T-cell (primary cell): ENCODE measurements at regions not wholly inside any gene's neighbourhood (a gene's known extent, or its start where the extent isn't known, plus 50 kb on each side); places are given as distances from the start of the nearest gene placed in this dataset.

Experiments used
- ATAC-seq, 4 experiments: fragments of 200-7000 bp in 3 of 4; fragments of 150-1000 bp in 1 of 4; cut with Tn5 transposase; replicated peaks in 1 of 4; 1 replicate in 3 of 4; 2 replicates in 1 of 4; pipeline ENCODE4 v1.10.0; 2021; ENCODE audit warnings: moderate library complexity in 3 of 4, mild to moderate bottlenecking in 2 of 4, moderate number of reproducible peaks in 1 of 4
- CTCF ChIA-PET, 2 donors: fragments of 300-600 bp; sonication (Branson Sonifier 250); formaldehyde crosslinking; loops; one replicate each; lab custom pipeline; 2022; ENCODE audit warnings: antibody characterized with exemption in 2 of 2; lab: Charles Lee
- POLR2A ChIA-PET, 2 donors: fragments of 300-600 bp; sonication (Branson Sonifier 250); formaldehyde crosslinking; loops; one replicate each; lab custom pipeline; 2022; ENCODE audit warnings: antibody characterized with exemption in 2 of 2; lab: Charles Lee
- DNase-seq, 35 experiments: peaks; one replicate each; pipeline versions ENCODE4 v3.0.0 to v3.0.0-alpha.2; 2013 to 2023
- H3K27ac ChIP-seq: one replicate; pipeline ENCODE4 v1.5.1; 2013; ENCODE audit warnings: low read length
- H3K27me3 ChIP-seq, 2 experiments: replicated peaks in 1 of 2; 1 replicate in 1 of 2; 2 replicates in 1 of 2; pipeline versions ENCODE4 v1.6.1 to v1.7.0; 2013; ENCODE audit warnings: low read length in 1 of 2, mixed read lengths in 1 of 2; ENCODE audit not compliant: control insufficient read depth in 2 of 2, insufficient read depth in 2 of 2; ENCODE audit errors: extremely low read depth in 1 of 2
- H3K36me3 ChIP-seq, 2 donors: 1 replicate in 1 of 2; 2 replicates in 1 of 2; pipeline versions ENCODE4 v1.6.1 to v1.7.0; 2013; ENCODE audit warnings: low read length in 1 of 2; ENCODE audit not compliant: control insufficient read depth in 2 of 2, insufficient read depth in 1 of 2; ENCODE audit errors: extremely low read depth in 1 of 2
- H3K4me1 ChIP-seq, 2 experiments: 1 replicate in 1 of 2; 2 replicates in 1 of 2; pipeline versions ENCODE4 v1.6.1 to v1.7.0; 2013; ENCODE audit warnings: low read length in 2 of 2, mixed read lengths in 1 of 2; ENCODE audit not compliant: insufficient read depth in 2 of 2, control insufficient read depth in 1 of 2; ENCODE audit errors: extremely low read depth in 1 of 2
- H3K4me3 ChIP-seq, 2 donors: 1 replicate in 1 of 2; 2 replicates in 1 of 2; pipeline versions ENCODE4 v1.5.1 to v1.7.0; 2013; ENCODE audit warnings: mild to moderate bottlenecking in 2 of 2, low read length in 1 of 2, moderate library complexity in 1 of 2; ENCODE audit not compliant: control insufficient read depth in 1 of 2; ENCODE audit errors: extremely low read depth in 1 of 2
- H3K9me3 ChIP-seq: 2 replicates; pipeline ENCODE4 v1.7.0; 2013
- H3K27ac Mint-ChIP-seq, 2 donors: one replicate each; pipeline ENCODE4 v1.8.0; 2020 to 2021; ENCODE audit warnings: mild to moderate bottlenecking in 2 of 2, mixed read lengths in 2 of 2
- H3K27me3 Mint-ChIP-seq, 2 donors: one replicate each; pipeline ENCODE4 v1.8.0; 2021 to 2022; ENCODE audit warnings: mixed read lengths in 2 of 2
- H3K36me3 Mint-ChIP-seq: one replicate; pipeline ENCODE4 v1.8.0; 2021; ENCODE audit warnings: mixed read lengths
- H3K4me1 Mint-ChIP-seq, 3 donors: one replicate each; pipeline ENCODE4 v1.8.0; 2020 to 2022; ENCODE audit warnings: mixed read lengths in 3 of 3, mild to moderate bottlenecking in 1 of 3
- H3K4me3 Mint-ChIP-seq, 3 donors: one replicate each; pipeline ENCODE4 v1.8.0; 2020 to 2022; ENCODE audit warnings: mild to moderate bottlenecking in 3 of 3, mixed read lengths in 3 of 3, moderate library complexity in 3 of 3
- H3K9me3 Mint-ChIP-seq, 3 donors: one replicate each; pipeline ENCODE4 v1.8.0; 2020 to 2022; ENCODE audit warnings: mixed read lengths in 3 of 3
- WGBS: methylation state at CpG from one replicate; pipeline ENCODE4 v1.1.5; 2013; ENCODE audit warnings: missing lambda C conversion rate; ENCODE audit not compliant: insufficient coverage; 5-methylcytosine and 5-hydroxymethylcytosine counted together

DNA sequence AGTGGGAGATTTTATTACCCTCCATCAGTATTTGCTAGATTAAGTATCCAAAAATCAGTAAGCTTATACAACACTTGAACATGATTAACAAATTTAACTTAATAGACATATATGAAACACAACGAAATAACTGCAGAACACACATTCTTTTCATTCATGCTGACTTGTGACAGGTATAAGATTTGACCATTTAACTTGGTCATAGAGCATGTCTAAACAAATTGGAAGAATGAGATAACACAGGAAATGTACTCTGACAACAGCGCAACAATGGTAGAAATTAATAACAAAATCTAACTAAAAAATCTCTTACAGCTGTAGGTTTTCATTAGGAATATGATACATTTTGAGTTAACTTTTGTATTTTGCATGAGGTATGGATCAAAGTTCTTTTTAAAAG, 62.4 kb upstream of the TTLL7 start:
- Mint-ChIP-seq H3K27ac (no peak overlapping the region), H3K4me3 (no peak overlapping the region), H3K9me3 (no peaks in the 10 kb centered on the region), H3K4me1 (no peaks in the 10 kb centered on the region), H3K36me3 (no peaks in the 10 kb centered on the region), H3K27me3 (peaks cover 7 to 24% of the 10 kb centered on the region in 2 donors)
- Histone ChIP-seq H3K4me3 (no peak overlapping the region), H3K27me3 (peaks cover 0 to 4% of the 10 kb centered on the region in 2 experiments), H3K4me1 (no peaks in the 10 kb centered on the region), H3K9me3 (no peaks in the 10 kb centered on the region), H3K36me3 (no peaks in the 10 kb centered on the region), H3K27ac (no peak overlapping the region)
- no peak for DNase-seq
- ChIA-PET CTCF (interaction anchor here in 1 of 2 donors (1.1 kb wide), 1 partner anchor 18 kb away, joined by 4 read pairs; no protein-coding TSS in a partner anchor), POLR2A (interaction anchor here in 1 of 2 donors (0.6 kb wide), 1 partner anchor 98 kb away, joined by 3 read pairs; no protein-coding TSS in a partner anchor)
- no CpG with 5 or more reads among the region's 2 CpGs for WGBS
- no peak for ATAC-seq

DNA sequence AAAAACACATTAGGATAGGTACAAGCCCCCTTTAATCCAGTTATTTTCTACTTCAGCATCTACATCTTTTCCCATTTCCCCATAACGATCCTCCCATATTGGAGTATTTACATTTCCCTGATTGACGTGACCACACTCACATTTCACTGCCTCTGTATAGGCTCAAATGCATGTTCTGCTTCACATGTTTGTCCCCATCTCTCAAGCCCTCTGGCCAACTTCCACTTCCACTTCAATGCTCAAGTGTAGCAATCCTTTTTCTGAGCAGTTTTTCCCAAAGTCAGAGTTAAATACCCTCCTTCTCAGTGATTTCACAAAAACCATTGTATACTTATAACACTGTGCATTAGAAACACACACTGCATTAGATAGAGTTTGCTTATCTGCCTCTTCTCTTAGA, 61.8 kb upstream of the TTLL7 start:
- ChIA-PET POLR2A (interaction anchor here in 1 of 2 donors (0.7 kb wide), 1 partner anchor 101 kb away, joined by 8 read pairs; no protein-coding TSS in a partner anchor), CTCF (no interaction called here)
- H3K27me3 Mint-ChIP-seq: peaks cover 7 to 22% of the 10 kb centered on the region in 2 donors
- WGBS: 90% methylated on average over 2 of the region's 2 CpGs
- H3K36me3 Mint-ChIP-seq: no peaks in the 10 kb centered on the region
- no peak overlapping the region for H3K27ac Mint-ChIP-seq
- ATAC-seq: no peak
- Histone ChIP-seq H3K4me1 (no peaks in the 10 kb centered on the region), H3K36me3 (no peaks in the 10 kb centered on the region), H3K4me3 (no peak overlapping the region), H3K27ac (no peak overlapping the region), H3K9me3 (no peaks in the 10 kb centered on the region), H3K27me3 (peaks cover 0 to 4% of the 10 kb centered on the region in 2 experiments)
- H3K4me1 Mint-ChIP-seq: no peaks in the 10 kb centered on the region
- no peak overlapping the region for H3K4me3 Mint-ChIP-seq
- H3K9me3 Mint-ChIP-seq: no peaks in the 10 kb centered on the region
- DNase-seq: no peak

DNA sequence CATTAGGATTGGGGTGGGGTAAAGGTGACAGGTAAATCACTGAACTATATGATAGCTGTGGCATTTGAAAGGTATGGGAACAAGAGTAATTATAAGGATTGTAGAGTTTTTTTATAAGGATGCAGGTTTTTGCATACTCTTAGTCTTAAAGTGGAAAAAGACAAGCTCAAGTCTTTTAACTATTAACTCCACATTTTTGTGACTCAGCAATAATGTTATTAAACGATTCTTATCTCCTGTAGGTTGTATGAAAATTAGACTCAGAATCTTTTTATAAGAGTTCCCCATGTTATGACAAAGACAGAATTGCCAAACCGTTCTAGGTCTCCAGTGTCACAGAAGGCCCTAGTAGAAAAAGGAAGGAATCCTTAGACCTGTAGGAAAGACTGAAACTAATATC, 49.9 kb upstream of the TTLL7 start:
- ChIA-PET POLR2A (no interaction called here), CTCF (interaction anchor here in 1 of 2 donors (1.4 kb wide), 1 partner anchor 58 kb away, joined by 3 read pairs; no protein-coding TSS in a partner anchor)
- ATAC-seq (no peak), DNase-seq (no peak)
- Histone ChIP-seq H3K4me3 (no peak overlapping the region), H3K9me3 (no peaks in the 10 kb centered on the region), H3K27ac (no peak overlapping the region), H3K27me3 (no peaks in the 10 kb centered on the region), H3K4me1 (no peaks in the 10 kb centered on the region), H3K36me3 (no peaks in the 10 kb centered on the region)
- no peaks in the 10 kb centered on the region for H3K27me3 Mint-ChIP-seq
- no peak overlapping the region for H3K4me3 Mint-ChIP-seq
- H3K27ac Mint-ChIP-seq: no peak overlapping the region
- H3K4me1 Mint-ChIP-seq: no peaks in the 10 kb centered on the region
- no peaks in the 10 kb centered on the region for H3K36me3 Mint-ChIP-seq
- no CpG with 5 or more reads among the region's 2 CpGs for WGBS
- H3K9me3 Mint-ChIP-seq: no peaks in the 10 kb centered on the region
